ENCODE measurements at regions not wholly inside any gene's neighbourhood (a gene's known extent, or its start where the extent isn't known, plus 50 kb on each side); places are given as distances from the start of the nearest gene placed in this dataset.

DNA sequence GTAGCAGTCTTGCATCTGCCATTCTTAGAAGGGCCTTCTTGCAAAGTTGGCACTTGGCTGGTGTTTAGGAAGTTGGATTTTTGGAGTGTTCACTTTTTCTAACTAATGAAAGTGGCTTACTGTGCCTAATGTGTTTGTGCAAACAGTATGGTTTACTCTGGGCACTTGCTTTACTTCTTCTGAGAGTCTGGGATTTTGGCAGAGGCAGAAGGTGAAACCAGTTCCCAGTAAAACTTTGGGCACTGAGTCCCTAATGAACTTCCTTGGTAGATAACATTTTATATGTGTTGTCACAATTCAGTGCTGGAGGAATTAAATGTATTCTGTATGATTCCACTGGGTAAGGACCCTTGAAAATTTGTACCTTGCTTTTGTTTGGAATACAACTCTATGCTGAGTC is 155.7 kb downstream of the FAM170A start:
- TF ChIP-seq EZH2 (IDR thresholded peaks at IDR 0.05; ENCODE audit: borderline replicate concordance, insufficient read depth, low read depth, low read length, poor library complexity, severe bottlenecking), result no peak
- TF ChIP-seq, protein P1, sequence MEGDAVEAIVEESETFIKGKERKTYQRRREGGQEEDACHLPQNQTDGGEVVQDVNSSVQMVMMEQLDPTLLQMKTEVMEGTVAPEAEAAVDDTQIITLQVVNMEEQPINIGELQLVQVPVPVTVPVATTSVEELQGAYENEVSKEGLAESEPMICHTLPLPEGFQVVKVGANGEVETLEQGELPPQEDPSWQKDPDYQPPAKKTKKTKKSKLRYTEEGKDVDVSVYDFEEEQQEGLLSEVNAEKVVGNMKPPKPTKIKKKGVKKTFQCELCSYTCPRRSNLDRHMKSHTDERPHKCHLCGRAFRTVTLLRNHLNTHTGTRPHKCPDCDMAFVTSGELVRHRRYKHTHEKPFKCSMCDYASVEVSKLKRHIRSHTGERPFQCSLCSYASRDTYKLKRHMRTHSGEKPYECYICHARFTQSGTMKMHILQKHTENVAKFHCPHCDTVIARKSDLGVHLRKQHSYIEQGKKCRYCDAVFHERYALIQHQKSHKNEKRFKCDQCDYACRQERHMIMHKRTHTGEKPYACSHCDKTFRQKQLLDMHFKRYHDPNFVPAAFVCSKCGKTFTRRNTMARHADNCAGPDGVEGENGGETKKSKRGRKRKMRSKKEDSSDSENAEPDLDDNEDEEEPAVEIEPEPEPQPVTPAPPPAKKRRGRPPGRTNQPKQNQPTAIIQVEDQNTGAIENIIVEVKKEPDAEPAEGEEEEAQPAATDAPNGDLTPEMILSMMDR (IDR thresholded peaks at IDR 0.05), result no peak

Measured in B cell (primary cell).